GM19467 (cell line): ENCODE measurements at regions not wholly inside any gene's neighbourhood (a gene's known extent, or its start where the extent isn't known, plus 50 kb on each side); places are given as distances from the start of the nearest gene placed in this dataset.

Source experiments
- ATAC-seq: cut with Tn5 transposase; IDR thresholded peaks from one replicate; pipeline ENCODE4 v1.9.1; 2021; ENCODE audit warnings: mild to moderate bottlenecking, moderate library complexity; ENCODE audit not compliant: unreplicated experiment

GRCh38 chr11:112354364-112354763 is 93.7 kb upstream of the PLET1 start:
- no peak for ATAC-seq

- ATAC-seq, result no peak
These were observed 95.1 kb upstream of the PLET1 start for GRCh38 chr11:112355726-112356125.

- ATAC-seq, result no peak
These were observed 96.8 kb upstream of the PLET1 start for GRCh38 chr11:112357488-112357887.

GRCh38 chr11:112361396-112361795 is 100.7 kb upstream of the PLET1 start:
- ATAC-seq, result no peak

GRCh38 chr11:112363527-112363926 is 102.9 kb upstream of the PLET1 start:
- ATAC-seq, result no peak

- no peak for ATAC-seq
These were observed 104.4 kb upstream of the PLET1 start for GRCh38 chr11:112364962-112365481.

GRCh38 chr11:112366012-112366411 is 105.4 kb upstream of the PLET1 start:
- no peak for ATAC-seq

- no peak for ATAC-seq
These were observed 106.1 kb upstream of the PLET1 start for GRCh38 chr11:112366777-112367176.

- ATAC-seq, result no peak
These were observed 106.8 kb upstream of the PLET1 start for GRCh38 chr11:112367461-112367860.

GRCh38 chr11:112367895-112368294 is 107.2 kb upstream of the PLET1 start:
- ATAC-seq, result no peak

- no peak for ATAC-seq
These were observed 107.7 kb upstream of the PLET1 start for GRCh38 chr11:112368381-112368780.

- ATAC-seq, result no peak
These were observed 108.7 kb upstream of the PLET1 start for GRCh38 chr11:112369374-112369773.

GRCh38 chr11:112369916-112370315 is 109.3 kb upstream of the PLET1 start:
- ATAC-seq, result no peak

GRCh38 chr11:112374486-112375140 is 114.0 kb upstream of the PLET1 start:
- no peak for ATAC-seq

GRCh38 chr11:112377946-112378345 is 117.3 kb upstream of the PLET1 start:
- no peak for ATAC-seq

- no peak for ATAC-seq
These were observed 119.8 kb upstream of the PLET1 start for GRCh38 chr11:112380464-112380863.

- no peak for ATAC-seq
These were observed 120.9 kb upstream of the PLET1 start for GRCh38 chr11:112381578-112381977.

- ATAC-seq, result no peak
These were observed 121.9 kb upstream of the PLET1 start for GRCh38 chr11:112382561-112382960.

GRCh38 chr11:112388496-112388895 is 127.8 kb upstream of the PLET1 start:
- no peak for ATAC-seq

GRCh38 chr11:112391086-112391485 is 130.4 kb upstream of the PLET1 start:
- ATAC-seq, result no peak

- no peak for ATAC-seq
These were observed 132.2 kb upstream of the PLET1 start for GRCh38 chr11:112392904-112393303.

GRCh38 chr11:112394304-112394703 is 133.6 kb upstream of the PLET1 start:
- ATAC-seq, result no peak

- ATAC-seq, result no peak
These were observed 135.4 kb upstream of the PLET1 start for GRCh38 chr11:112396076-112396475.
